Renal cortex interstitium (tissue), 11 donors: ENCODE measurements at regions not wholly inside any gene's neighbourhood (a gene's known extent, or its start where the extent isn't known, plus 50 kb on each side); places are given as distances from the start of the nearest gene placed in this dataset.

Experiments
- DNase-seq, 11 donors: peaks; one replicate each; pipeline ENCODE4 v3.0.0-alpha.2; 2013; ENCODE audit warnings: low read depth in 9 of 11, low spot score in 4 of 11; ENCODE audit errors: extremely low read depth in 1 of 11

GRCh38 chr12:24467226-24467625, 481.7 kb downstream of the BCAT1 start:
- DNase-seq, result no peak

DNA sequence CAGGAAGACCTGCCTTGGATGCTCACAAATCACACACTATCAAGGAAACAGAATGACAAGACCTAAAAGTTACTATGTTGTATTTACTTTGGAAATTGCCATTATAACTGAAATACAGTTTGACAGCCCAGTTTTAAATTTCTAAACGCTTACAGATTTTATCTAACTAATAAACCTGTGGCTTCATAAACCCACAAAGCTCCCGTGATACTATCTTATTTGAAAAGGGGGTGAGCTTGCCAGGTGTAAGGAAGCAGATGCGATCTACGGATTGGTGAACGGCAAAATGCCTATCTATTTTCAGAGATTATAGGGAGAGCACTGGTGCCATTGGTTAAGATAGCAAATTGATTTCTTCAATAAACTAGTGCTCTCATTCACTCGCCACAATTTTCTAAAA, 485.5 kb downstream of the BCAT1 start:
- no peak for DNase-seq

DNA sequence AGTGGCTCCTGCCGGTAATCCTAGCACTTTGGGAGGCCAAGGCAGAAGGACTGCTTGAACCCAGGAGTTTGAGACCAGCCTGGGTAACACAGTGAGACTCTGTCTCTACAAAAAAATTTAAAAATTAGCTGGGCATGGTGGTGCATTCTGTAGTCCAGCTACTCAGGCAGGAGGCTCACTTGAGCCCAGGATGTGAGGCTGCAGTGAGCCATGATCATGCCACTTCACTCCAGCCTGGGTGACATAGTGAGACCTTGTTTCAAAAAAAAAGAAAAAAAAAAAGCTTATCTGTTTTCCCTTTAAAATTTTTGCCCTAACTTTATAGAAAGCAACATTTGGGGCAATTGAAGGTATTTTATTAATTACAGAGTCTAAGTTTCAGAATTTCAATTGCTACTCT, 486.0 kb downstream of the BCAT1 start:
- no peak for DNase-seq

DNA sequence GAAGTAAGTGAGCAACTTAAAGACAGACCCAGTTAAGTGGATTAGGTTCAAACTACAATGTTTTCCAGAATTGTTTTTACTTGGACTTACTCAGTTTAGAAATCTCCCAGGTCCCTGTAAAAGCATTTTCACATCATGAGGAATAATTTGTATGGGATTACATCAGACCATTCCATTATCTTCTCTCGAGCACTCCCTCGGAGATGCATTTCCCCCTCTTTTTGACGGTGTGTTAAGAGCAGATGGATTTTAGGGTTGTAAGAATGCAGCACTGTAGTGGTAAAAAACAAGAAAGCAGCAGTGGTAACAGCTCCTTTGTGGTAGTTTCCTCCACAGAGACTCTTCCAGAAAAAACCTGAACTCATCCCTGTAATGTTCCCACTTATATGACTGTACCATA, 488.4 kb downstream of the BCAT1 start:
- DNase-seq, result no peak

GRCh38 chr12:24460099-24460498, 488.8 kb downstream of the BCAT1 start:
- DNase-seq, result no peak

- no peak for DNase-seq
These were observed 493.1 kb downstream of the BCAT1 start for GRCh38 chr12:24455811-24456210.

DNA sequence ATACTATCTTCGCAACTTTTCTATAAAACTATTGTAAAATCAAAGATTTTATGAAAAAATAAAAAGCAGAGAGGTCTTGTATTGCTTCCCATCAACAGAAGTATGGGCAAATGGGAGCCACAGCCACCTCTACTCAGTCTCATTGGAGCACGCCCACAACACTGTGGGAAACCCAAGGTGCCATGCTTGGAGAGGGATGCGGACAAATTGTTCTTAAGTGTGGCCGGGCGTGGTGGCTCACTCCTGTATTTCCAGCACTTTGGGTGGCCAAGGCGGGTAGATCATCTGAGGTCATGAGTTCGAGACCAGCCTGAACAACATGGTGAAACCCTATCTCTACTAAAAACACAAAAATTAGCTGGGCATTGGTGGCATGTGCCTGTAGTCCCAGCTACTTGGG, 498.2 kb upstream of the SOX5 start:
- DNase-seq, result no peak

DNA sequence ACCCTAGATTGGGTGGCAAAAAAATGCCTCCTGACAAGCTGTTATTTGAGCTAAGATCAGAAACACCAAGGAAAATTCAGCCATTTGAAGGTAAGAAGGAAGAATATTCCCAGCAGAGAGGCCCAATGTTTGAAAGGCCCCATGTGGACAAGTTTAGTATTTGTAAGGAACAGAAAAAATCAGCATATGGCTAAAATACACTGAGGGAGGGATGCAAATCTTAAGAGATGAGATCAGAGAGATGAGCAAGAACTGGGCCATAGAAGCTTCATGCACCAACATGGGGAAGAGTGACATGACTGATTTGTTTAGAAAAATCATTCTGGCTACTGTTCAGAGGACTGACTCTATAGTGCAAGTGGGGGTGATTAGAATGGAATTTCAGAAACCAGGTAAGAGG, 496.8 kb upstream of the SOX5 start:
- DNase-seq, result no peak

DNA sequence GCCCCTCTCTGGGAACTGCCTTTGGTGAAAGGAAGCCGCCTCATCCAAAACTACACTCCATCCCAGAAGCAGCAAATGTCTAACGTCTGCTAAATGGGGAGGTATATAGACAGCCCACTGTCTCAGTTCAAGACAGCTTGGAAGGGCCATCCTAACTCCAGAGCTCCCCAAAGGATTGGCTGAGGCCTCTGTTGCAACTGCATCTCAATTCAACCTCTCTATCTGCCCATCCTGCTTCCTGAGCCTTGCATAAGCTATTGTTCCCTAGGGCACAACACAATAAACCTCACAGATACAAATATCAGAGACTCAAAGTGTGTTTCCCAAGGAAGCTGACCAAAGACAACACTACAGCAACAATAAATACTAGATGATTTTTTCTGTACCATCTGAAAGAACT, 495.2 kb upstream of the SOX5 start:
- DNase-seq, result no peak

DNA sequence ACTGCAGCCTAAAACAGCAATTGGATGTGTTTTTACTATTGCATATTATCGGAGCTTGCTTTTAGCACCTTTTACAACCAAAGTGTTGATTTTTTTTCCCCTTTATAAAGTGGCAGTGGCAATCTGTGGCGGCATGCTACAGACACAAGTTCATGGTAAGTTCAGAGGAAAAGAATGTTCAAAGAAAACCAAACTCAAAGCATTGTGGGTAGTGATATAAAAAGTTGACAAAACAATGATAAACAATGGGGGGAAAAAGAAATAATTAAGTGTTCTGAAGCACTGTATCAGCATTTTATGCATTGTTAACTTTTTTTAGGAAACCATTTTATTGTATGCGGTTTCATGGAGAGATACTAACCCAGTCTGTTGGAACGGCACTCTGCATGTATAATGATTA, 492.0 kb upstream of the SOX5 start:
- DNase-seq, result peak in 2 of 11 donors; percentile 10 to 11

DNA sequence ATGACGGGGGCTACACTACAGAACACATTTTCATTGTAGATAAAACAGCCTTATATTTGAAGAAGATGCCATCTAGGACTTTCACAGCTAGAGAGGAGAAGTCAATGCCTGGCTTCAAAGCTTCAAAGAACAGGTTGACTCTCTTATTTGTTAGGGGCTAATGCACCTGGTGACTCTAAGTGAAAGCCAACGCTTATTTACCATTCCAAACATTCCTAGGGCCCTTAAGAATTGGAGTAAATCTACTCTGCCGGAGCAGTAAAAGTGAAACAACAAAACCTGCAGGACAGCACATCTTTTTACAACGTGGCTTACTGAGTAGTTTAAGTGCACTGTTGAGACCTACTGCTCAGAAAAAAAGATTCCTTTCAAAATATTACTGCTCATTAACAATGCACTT, 487.2 kb upstream of the SOX5 start:
- no peak for DNase-seq

GRCh38 chr12:24431872-24432271, 482.4 kb upstream of the SOX5 start:
- no peak for DNase-seq

DNA sequence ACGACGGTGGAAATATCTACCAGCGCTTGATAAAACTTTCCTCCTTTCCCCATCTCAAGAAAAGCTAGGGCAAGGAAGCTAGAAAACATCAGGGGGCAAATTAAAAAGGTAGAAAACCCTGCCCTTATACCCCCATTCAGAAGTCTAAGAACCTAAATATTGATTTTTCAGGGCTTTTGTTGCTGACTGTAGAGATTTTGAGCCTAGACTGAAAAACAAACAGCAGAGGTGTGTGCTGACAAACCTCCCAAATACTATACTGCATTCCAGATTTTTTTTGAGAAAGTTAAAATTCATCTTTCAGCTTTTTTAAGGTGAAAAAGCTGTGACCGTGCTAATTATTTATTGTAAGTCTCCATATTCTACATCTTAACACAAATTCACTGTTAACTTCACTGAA, 478.3 kb upstream of the SOX5 start:
- no peak for DNase-seq

GRCh38 chr12:24425601-24425970, 476.1 kb upstream of the SOX5 start:
- no peak for DNase-seq

- DNase-seq, result no peak
These were observed 475.6 kb upstream of the SOX5 start for GRCh38 chr12:24424889-24425600.

- no peak for DNase-seq
These were observed 474.9 kb upstream of the SOX5 start for GRCh38 chr12:24424376-24424775.

GRCh38 chr12:24423611-24424010, 474.1 kb upstream of the SOX5 start:
- DNase-seq, result no peak

DNA sequence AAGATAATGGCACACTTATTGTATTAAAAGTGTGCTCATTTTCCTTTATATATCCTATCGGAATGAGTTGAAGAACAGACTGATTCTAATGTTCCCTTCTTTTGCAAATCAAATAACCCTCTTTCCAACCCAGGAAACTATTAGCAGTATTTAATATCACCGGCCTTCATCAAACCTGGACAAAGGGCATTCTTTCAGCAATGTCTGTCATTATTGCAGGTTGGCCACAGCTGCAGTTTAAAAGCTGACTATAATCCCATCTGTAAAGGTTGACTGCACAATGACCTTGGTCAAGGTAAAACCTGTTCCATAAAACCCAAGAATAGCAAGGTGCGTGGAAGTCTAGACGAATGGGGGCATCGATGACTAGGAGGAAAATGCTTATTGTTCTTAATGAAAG, 472.3 kb upstream of the SOX5 start:
- no peak for DNase-seq

DNA sequence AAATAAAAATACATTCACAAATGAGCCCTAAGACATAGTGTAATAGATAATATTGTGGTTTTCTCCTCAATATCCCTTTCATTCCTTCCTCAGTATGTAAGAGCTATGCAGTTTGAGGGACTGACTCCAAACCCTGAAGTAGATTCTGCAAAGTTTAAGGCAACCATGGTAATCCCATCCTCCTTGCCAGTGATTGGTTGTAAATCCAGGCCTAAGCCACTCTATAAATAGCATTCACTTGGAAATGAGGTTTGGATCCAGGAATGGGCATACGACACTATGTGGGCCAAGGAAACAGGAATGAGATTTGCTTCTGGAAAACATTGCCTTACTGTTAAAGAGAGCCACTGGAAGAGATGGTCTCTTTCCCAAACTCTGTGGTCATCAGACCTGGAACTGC, 468.7 kb upstream of the SOX5 start:
- DNase-seq, result no peak

DNA sequence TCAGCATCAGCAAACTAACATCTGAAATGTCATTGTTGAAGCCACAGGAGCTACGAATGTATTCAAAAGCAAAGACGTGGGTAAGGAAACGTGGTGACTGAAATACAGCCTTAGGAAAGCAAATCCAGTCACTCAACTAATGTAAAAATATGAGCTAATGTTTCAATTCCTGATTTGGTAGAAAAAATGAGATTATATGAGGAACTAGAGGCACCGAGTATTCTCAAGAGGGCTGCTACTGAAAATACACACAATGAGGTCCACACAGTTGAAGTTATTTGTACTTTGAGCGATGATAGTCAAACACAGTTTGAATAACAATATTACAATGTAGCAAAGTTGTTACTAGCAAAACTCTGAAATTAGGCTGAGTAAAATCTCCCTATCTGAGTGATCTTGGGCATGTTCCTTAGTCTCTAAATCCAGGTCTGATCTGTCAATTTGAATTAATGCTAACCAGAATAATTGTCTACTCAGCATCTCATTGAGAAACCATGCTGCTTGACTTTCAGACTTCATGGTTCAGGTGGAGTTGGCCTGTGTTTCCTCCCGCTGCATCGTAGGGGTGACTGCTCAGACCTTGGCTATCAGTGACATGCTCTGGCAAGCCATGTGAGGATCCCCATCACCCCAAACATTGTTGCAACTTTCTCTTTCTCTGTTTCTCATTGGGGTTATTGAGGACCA, 467.1 kb upstream of the SOX5 start:
- no peak for DNase-seq

- no peak for DNase-seq
These were observed 466.5 kb upstream of the SOX5 start for GRCh38 chr12:24415934-24416333.
